Adrenal gland (tissue), 9 donors: ENCODE measurements at regions not wholly inside any gene's neighbourhood (a gene's known extent, or its start where the extent isn't known, plus 50 kb on each side); places are given as distances from the start of the nearest gene placed in this dataset.

ENCODE experiments used
- DNase-seq, 7 donors: peaks; one replicate each; pipeline ENCODE4 v3.0.0-alpha.2; 2019 to 2020
- H3K27ac ChIP-seq, 5 donors: fragments of 200-600 bp; sonication (generic) in 4 of 5; 1 replicate in 3 of 5; 2 replicates in 2 of 5; pipeline versions ENCODE4 v1.5.1 to v1.8.0; 2016 to 2020; ENCODE audit warnings: mild to moderate bottlenecking in 1 of 5
- H3K27me3 ChIP-seq: fragments of 200-600 bp; 2 replicates; pipeline ENCODE4 v1.8.0; 2021
- H3K36me3 ChIP-seq, 2 donors: fragments of 200-600 bp; replicated peaks in 1 of 2; 1 replicate in 1 of 2; 2 replicates in 1 of 2; pipeline versions ENCODE4 v1.5.1 to v1.8.0; 2018 to 2022
- H3K4me1 ChIP-seq, 2 donors: fragments of 200-600 bp; replicated peaks in 1 of 2; 1 replicate in 1 of 2; 2 replicates in 1 of 2; pipeline versions ENCODE4 v1.5.1 to v1.8.0; 2018 to 2021
- H3K4me3 ChIP-seq, 4 donors: fragments of 200-600 bp; sonication (generic) in 3 of 4; one replicate each; pipeline ENCODE4 v1.5.1; 2016 to 2018
- H3K9me3 ChIP-seq, 3 donors: fragments of 200-600 bp; sonication (generic) in 1 of 3; replicated peaks in 1 of 3; 1 replicate in 2 of 3; 2 replicates in 1 of 3; pipeline versions ENCODE4 v1.5.1 to v1.8.0; 2016 to 2021
- POLR2A ChIP-seq, 2 donors: fragments of 450-650 bp; IDR thresholded peaks; one replicate each; pipeline ENCODE4 v1.6.1; 2017; ENCODE audit warnings: antibody characterized with exemption in 2 of 2, mild to moderate bottlenecking in 2 of 2, moderate library complexity in 1 of 2
- WGBS, 4 donors: extraction: QIAGEN DNeasy Blood & Tissue Kit in 2 of 4; methylation state at CpG; one replicate each; pipeline versions ENCODE4 v1.1.5 to v1.1.7; 2013 to 2017; 5-methylcytosine and 5-hydroxymethylcytosine counted together
- intact Hi-C, 2 donors: fragments of 100-400 bp; cut with DNase I; formaldehyde crosslinking; loops; one replicate each; pipeline versions ENCODE4 v1.14.1 to v1.15.0; 2022 to 2023
- TF ChIP-seq, protein P1 (sequence below), 6 experiments: fragments of 450-650 bp in 4 of 6; fragments of 200-600 bp in 2 of 6; sonication (generic) in 1 of 6; IDR thresholded peaks; 1 replicate in 5 of 6; 2 replicates in 1 of 6; pipeline versions ENCODE4 v1.5.1 to v1.8.0; 2016 to 2021; ENCODE audit warnings: antibody characterized with exemption in 6 of 6, mild to moderate bottlenecking in 2 of 6, moderate library complexity in 1 of 6
- donor health status: healthy with polysubstance abuse.
- donor health status: Bipolar disorder and iron deficiency.
- donor health status: DM: yes; HTN: yes; CAD: no.
- donor health status: DM: no; HTN: no; CAD: no.
- donor health status: DM: no; HTN: no; CAD: no.

DNA sequence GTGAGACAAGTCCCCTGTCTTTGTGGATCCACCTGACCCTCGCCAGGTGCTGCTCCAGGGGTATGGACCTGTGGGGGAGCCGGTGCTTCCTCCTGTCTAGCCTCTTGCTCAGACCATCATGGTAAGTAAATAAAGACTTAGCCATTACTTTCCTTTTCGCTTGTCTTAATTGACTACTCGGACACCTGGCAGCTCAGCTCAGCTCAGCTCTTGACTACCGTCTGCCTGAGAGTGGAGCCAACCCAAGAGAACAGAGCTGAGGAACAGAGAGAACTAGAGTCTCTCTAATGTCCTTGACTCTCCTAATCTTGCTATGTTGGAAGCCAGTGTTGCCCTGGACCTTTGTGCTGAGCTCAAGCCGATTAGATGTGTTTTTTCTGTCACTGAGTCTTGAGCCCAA lies 170.3 kb upstream of the CXCR4 start:
- H3K4me1 ChIP-seq, result no peaks in the 10 kb centered on the region
- 87 to 94% (median 92%) methylated on average over 6 of the region's 6 CpGs for WGBS, 4 donors

DNA sequence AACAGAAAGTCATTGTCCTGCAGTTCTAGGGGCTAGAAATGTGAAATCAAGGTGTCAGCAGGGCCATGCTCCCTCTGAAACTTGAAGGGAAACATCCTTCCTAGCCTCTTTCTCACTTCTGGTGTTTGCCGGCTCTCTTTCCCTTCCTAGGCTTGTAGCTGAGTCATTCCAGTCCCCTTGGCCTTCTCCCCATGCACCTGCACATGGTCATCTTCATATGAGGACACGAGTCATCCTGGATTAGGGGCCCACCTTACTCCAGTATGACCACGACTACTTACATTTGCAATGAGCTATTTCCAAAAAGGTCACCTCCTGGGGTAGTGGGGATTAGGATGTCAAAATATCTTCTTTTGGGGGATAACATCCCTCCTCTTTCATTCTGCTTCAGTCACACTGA lies 168.5 kb upstream of the CXCR4 start:
- TF ChIP-seq POLR2A (IDR thresholded peaks at IDR 0.05), result no peak
- TF ChIP-seq, protein P1, sequence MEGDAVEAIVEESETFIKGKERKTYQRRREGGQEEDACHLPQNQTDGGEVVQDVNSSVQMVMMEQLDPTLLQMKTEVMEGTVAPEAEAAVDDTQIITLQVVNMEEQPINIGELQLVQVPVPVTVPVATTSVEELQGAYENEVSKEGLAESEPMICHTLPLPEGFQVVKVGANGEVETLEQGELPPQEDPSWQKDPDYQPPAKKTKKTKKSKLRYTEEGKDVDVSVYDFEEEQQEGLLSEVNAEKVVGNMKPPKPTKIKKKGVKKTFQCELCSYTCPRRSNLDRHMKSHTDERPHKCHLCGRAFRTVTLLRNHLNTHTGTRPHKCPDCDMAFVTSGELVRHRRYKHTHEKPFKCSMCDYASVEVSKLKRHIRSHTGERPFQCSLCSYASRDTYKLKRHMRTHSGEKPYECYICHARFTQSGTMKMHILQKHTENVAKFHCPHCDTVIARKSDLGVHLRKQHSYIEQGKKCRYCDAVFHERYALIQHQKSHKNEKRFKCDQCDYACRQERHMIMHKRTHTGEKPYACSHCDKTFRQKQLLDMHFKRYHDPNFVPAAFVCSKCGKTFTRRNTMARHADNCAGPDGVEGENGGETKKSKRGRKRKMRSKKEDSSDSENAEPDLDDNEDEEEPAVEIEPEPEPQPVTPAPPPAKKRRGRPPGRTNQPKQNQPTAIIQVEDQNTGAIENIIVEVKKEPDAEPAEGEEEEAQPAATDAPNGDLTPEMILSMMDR (IDR thresholded peaks at IDR 0.05), result no peak
- H3K27me3 ChIP-seq, result no peaks in the 10 kb centered on the region
- no peak overlapping the region for H3K4me3 ChIP-seq
- H3K9me3 ChIP-seq, result no peaks in the 10 kb centered on the region
- WGBS, 4 donors, result 53 to 68% (median 61%) methylated on average over 3 of the region's 3 CpGs
- DNase-seq, result no peak
- no peaks in the 10 kb centered on the region for H3K36me3 ChIP-seq
- no peaks in the 10 kb centered on the region for H3K4me1 ChIP-seq
- intact Hi-C loops, result no loop called here
- H3K27ac ChIP-seq, result no peak overlapping the region

More for the DNA sequence above, 170.3 kb upstream of the CXCR4 start:
- no peak for DNase-seq
- TF ChIP-seq, protein P1 (IDR thresholded peaks at IDR 0.05), result no peak
- intact Hi-C loops, result no loop called here
- H3K36me3 ChIP-seq, result no peaks in the 10 kb centered on the region
- H3K27me3 ChIP-seq, result no peaks in the 10 kb centered on the region
- H3K27ac ChIP-seq, result no peak overlapping the region
- H3K9me3 ChIP-seq, result no peaks in the 10 kb centered on the region
- H3K4me3 ChIP-seq, result no peak overlapping the region

DNA sequence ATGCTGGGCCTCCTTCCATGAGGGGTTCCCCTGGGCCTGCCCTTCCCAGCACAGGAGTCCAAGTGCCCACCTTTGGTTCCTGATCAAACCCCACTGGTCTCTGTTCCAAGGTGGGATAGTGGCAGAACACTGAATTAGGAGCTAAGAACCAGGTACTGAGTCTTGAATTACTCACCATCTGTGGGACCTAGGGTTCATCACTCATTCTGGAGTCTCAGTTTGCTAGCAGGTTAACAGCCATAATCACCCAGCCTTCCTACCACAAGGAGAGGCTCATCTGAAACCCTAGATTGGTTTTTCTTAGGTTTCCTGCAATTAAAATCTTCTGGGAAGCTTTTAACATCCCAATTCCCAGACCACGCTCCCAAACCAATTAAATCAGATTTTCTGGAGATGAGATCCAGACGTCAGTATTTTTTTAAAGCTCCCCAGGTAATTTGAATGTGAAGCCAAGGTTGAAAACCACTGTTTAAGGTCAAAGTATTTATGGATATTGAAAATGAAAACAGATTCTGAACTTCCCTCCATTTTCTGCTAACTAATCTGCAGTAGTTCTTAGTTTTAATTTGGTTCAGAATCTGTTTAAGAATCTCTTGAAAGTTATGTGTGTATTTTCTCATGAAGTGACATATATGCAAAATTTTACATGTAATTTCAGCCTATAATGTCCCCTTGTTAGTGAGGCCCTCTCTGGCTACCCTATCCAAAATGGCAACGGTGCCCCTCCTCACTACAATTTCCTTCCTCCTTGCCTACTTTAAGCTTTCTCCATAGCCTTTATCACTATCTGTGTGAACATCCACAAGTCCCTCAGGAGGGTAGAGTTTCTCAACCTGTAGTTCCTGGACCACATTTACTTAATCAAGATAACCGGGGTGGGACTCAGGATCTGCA lies 166.5 kb upstream of the CXCR4 start:
- no peak overlapping the region for H3K27ac ChIP-seq
- H3K4me3 ChIP-seq, result no peak overlapping the region
- 75 to 80% (median 77%) methylated on average over 4 of the region's 4 CpGs for WGBS, 4 donors
- TF ChIP-seq, protein P1 (IDR thresholded peaks at IDR 0.05), result no peak
- no peak for TF ChIP-seq POLR2A (IDR thresholded peaks at IDR 0.05)
- H3K36me3 ChIP-seq, result no peaks in the 10 kb centered on the region
- intact Hi-C loops, result no loop called here
- no peaks in the 10 kb centered on the region for H3K9me3 ChIP-seq
- H3K4me1 ChIP-seq, result no peaks in the 10 kb centered on the region
- no peaks in the 10 kb centered on the region for H3K27me3 ChIP-seq
- no peak for DNase-seq

DNA sequence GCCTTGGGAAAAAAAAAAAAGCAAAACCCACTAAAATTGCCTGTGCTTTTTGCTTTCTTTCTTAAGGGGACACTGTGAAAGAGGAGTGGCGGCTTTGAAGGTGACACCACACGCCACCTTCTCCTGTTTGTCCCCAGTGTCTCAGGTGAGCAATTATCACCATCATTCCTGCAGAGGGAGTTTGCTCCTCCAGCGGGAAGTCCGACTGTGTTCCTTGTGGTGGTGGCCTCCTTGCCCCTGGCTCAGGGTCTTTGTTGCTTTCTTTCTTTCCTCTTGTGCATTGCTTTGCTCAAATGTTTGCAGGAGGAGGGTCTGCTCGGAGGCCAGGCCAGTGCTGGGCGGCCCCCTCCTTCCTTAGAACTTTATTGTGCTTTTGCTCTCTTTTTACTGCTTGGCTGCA lies 164.3 kb upstream of the CXCR4 start:
- Histone ChIP-seq H3K4me3 (no peak overlapping the region), H3K27ac (no peak overlapping the region), H3K4me1 (no peaks in the 10 kb centered on the region), H3K36me3 (no peaks in the 10 kb centered on the region), H3K9me3 (no peaks in the 10 kb centered on the region), H3K27me3 (no peaks in the 10 kb centered on the region)
- intact Hi-C loops, result no loop called here
- WGBS, 4 donors, result 74 to 81% (median 76%) methylated on average over 6 of the region's 6 CpGs
- TF ChIP-seq POLR2A (IDR thresholded peaks at IDR 0.05), result no peak
- TF ChIP-seq, protein P1 (IDR thresholded peaks at IDR 0.05), result no peak
- DNase-seq, result no peak
